ENCODE measurements at regions not wholly inside any gene's neighbourhood (a gene's known extent, or its start where the extent isn't known, plus 50 kb on each side); places are given as distances from the start of the nearest gene placed in this dataset.

DNA sequence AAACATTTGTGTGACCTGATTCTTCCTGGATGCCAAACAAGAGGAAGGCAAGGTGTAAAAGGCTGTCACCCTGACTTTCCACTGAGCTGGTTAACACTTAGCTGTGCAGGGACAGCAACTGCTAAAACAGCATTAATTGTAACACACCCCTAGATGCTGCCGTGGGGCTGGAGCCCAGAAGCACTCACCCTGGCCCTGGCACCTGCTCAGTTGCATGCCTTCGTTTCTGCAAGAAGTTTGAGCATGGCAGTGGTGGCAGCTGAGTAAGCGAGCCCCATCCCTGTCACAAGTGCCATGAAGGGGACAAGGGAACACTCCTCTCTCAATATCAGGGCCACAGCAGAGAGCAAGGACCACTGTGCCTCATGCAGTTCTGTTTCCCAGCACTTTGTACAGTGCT is 330.2 kb downstream of the TMEM114 start:
- TF ChIP-seq, protein P1, sequence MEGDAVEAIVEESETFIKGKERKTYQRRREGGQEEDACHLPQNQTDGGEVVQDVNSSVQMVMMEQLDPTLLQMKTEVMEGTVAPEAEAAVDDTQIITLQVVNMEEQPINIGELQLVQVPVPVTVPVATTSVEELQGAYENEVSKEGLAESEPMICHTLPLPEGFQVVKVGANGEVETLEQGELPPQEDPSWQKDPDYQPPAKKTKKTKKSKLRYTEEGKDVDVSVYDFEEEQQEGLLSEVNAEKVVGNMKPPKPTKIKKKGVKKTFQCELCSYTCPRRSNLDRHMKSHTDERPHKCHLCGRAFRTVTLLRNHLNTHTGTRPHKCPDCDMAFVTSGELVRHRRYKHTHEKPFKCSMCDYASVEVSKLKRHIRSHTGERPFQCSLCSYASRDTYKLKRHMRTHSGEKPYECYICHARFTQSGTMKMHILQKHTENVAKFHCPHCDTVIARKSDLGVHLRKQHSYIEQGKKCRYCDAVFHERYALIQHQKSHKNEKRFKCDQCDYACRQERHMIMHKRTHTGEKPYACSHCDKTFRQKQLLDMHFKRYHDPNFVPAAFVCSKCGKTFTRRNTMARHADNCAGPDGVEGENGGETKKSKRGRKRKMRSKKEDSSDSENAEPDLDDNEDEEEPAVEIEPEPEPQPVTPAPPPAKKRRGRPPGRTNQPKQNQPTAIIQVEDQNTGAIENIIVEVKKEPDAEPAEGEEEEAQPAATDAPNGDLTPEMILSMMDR (IDR thresholded peaks at IDR 0.05; ENCODE audit: insufficient read depth, low read depth, low read length, missing control alignments), result no peak
- no peak overlapping the region for H3K4me3 ChIP-seq (ENCODE audit: low read length)
- no peak for DNase-seq (ENCODE audit: low read depth)

DNA sequence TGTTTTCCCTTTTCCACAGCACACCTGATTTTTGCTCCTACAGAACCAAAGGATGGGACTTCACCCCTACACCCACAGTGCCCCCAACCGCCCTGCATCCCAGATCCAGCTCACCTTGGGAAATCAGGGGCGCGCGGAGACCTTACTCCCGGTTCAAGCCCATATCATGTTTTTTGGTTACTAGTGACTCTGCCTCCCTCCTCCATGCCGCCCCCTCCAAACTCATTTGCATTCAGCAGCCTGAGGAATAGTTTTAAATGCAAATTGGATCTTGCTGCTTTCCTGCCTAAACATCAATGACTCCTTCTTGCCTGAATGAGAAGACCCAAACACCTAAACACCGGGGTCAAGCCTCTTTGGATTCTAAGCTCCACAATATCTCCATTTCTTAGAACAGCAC is 331.8 kb downstream of the TMEM114 start:
- DNase-seq (ENCODE audit: low read depth), result no peak
- no peak overlapping the region for H3K4me3 ChIP-seq (ENCODE audit: low read length)
- TF ChIP-seq, protein P1 (IDR thresholded peaks at IDR 0.05; ENCODE audit: insufficient read depth, low read depth, low read length, missing control alignments), result no peak

DNA sequence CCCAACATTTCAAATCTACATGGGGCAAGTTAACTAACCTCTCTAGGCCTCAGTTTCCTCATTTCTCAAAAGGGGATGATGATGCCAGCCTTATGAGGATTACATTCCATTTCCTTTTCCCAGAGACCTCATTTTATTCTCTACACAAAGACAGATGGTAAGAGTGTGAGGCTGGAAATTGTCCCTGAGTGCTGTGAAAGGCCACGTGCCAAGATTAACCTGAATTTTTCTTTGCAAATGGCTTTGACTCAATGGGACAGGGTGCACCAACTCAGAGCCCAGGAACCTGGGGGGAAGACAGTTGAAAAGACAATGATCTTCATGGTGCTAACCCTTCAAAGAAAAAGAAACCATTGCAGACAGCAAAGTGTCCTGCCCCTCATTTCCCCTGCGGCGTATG is 332.8 kb downstream of the TMEM114 start:
- no peak for DNase-seq (ENCODE audit: low read depth)
- TF ChIP-seq, protein P1 (IDR thresholded peaks at IDR 0.05; ENCODE audit: insufficient read depth, low read depth, low read length, missing control alignments), result no peak
- H3K4me3 ChIP-seq (ENCODE audit: low read length), result no peak overlapping the region

DNA sequence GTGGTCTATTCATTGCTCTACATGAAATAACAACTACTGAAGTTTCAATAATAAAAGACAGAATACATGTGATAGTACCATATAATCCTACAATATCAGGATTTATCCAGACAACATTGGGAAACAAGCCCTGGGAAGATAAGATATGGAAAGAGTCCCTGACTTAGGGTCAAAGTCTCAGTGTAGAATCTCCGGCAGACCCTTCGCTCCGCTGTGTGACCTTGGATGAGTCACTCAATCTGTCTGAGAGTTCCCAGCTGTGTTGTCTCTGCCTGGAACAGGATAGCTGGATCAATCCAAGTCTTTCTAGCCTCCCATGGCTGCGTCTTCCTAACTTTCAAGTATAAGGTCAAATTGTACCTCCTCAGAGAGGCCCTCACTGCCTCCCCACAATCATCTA is 335.9 kb downstream of the TMEM114 start:
- DNase-seq (ENCODE audit: low read depth), result no peak
- TF ChIP-seq, protein P1 (IDR thresholded peaks at IDR 0.05; ENCODE audit: insufficient read depth, low read depth, low read length, missing control alignments), result no peak
- H3K4me3 ChIP-seq (ENCODE audit: low read length), result no peak overlapping the region

DNA sequence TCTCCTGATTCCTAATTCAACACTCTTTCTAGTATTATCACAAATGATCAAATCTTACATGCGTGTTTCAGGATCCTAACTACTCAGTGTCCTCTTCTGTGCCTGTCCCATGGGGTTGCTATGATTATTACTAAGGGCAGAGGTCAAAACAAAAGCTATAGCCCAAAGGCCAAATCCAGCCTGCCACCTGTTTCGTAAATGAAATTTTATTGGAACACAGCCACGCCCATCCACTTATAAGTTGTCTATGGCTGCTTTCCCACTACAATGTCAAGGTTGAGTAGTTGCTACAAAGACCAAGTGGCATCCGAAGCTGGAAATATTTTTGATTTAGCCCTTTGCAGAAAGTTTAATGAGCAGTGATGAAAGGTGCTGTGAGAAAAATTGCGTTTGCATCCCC is 336.6 kb downstream of the TMEM114 start:
- TF ChIP-seq, protein P1 (IDR thresholded peaks at IDR 0.05; ENCODE audit: insufficient read depth, low read depth, low read length, missing control alignments), result no peak
- no peak for DNase-seq (ENCODE audit: low read depth)
- H3K4me3 ChIP-seq (ENCODE audit: low read length), result no peak overlapping the region

DNA sequence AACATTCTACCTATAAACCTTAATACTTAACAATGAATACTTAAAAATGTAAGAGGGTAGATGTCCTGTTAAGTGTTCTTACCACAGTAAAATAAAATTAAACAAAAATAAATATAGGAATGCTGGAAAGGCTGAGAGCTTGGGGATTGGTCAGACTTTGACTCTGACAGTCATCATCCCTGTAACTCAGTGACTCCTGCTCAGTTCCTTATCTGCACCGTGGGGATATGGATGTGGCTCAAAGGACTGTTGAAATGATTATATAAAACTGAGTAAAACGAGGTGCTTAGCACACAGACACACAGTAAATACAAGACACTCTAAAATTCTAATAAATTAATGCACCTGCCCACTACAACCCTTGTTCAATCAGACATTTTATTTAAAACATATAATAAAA is 338.6 kb downstream of the TMEM114 start:
- no peak for DNase-seq (ENCODE audit: low read depth)
- TF ChIP-seq, protein P1 (IDR thresholded peaks at IDR 0.05; ENCODE audit: insufficient read depth, low read depth, low read length, missing control alignments), result no peak
- no peak overlapping the region for H3K4me3 ChIP-seq (ENCODE audit: low read length)

DNA sequence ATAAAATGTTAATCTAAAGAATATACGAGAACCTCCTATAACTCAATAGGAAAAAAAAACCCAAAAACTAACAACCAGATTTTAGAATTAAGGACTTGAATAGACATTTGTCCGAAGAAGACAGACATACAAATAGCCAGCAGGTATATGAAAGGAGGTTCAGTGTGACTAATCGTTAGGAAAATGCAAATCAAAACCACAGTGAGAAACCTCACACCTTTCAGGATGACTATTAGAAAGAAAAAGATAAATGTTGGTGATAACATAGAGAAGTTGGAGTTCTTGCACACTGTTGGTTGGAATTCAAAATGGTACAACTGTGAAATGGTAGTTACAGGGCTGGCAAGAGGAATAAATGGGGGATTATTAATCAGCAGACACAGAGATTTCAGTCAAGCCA is 339.0 kb downstream of the TMEM114 start:
- H3K4me3 ChIP-seq (ENCODE audit: low read length), result no peak overlapping the region
- TF ChIP-seq, protein P1 (IDR thresholded peaks at IDR 0.05; ENCODE audit: insufficient read depth, low read depth, low read length, missing control alignments), result no peak
- no peak for DNase-seq (ENCODE audit: low read depth)
